Tibial nerve (tissue), 4 donors: ENCODE measurements at regions not wholly inside any gene's neighbourhood (a gene's known extent, or its start where the extent isn't known, plus 50 kb on each side); places are given as distances from the start of the nearest gene placed in this dataset.

Experiments
- DNase-seq, 2 donors: peaks; one replicate each; pipeline ENCODE4 v3.0.0-alpha.2; 2019; ENCODE audit warnings: low spot score in 2 of 2
- H3K27ac ChIP-seq, 4 donors: fragments of 200-600 bp; sonication (generic) in 3 of 4; one replicate each; pipeline ENCODE4 v1.5.1; 2017 to 2019; ENCODE audit warnings: mild to moderate bottlenecking in 1 of 4
- H3K27me3 ChIP-seq, 2 donors: fragments of 200-600 bp; sonication (generic) in 1 of 2; one replicate each; pipeline versions ENCODE4 v1.5.1 to v1.6.0; 2017 to 2019
- H3K36me3 ChIP-seq, 3 donors: fragments of 200-600 bp; sonication (generic); one replicate each; pipeline ENCODE4 v1.5.1; 2018 to 2019
- H3K4me1 ChIP-seq, 4 donors: fragments of 200-600 bp; sonication (generic) in 3 of 4; one replicate each; pipeline ENCODE4 v1.5.1; 2017 to 2019
- H3K4me3 ChIP-seq, 4 donors: fragments of 200-600 bp; sonication (generic) in 3 of 4; one replicate each; pipeline ENCODE4 v1.5.1; 2017 to 2019; ENCODE audit warnings: mild to moderate bottlenecking in 1 of 4, moderate library complexity in 1 of 4
- H3K9me3 ChIP-seq, 4 donors: fragments of 200-600 bp; sonication (generic) in 3 of 4; one replicate each; pipeline ENCODE4 v1.5.1; 2017 to 2019
- EP300 ChIP-seq, 2 donors: sonication (generic); formaldehyde crosslinking; IDR thresholded peaks; one replicate each; pipeline ENCODE4 v1.6.1; 2017; ENCODE audit warnings: antibody characterized with exemption in 2 of 2, mild to moderate bottlenecking in 1 of 2
- POLR2A ChIP-seq, 2 donors: fragments of 450-650 bp; IDR thresholded peaks; one replicate each; pipeline ENCODE4 v1.6.1; 2017; ENCODE audit warnings: antibody characterized with exemption in 2 of 2, mild to moderate bottlenecking in 2 of 2, moderate library complexity in 2 of 2
- WGBS, 2 donors: methylation state at CpG; one replicate each; pipeline ENCODE4 v1.1.5; 2018; 5-methylcytosine and 5-hydroxymethylcytosine counted together
- TF ChIP-seq, protein P1 (sequence below), 5 experiments: fragments of 200-600 bp in 3 of 5; fragments of 450-650 bp in 2 of 5; sonication (generic) in 3 of 5; IDR thresholded peaks; one replicate each; pipeline ENCODE4 v1.5.1; 2016 to 2019; ENCODE audit warnings: antibody characterized with exemption in 5 of 5, mild to moderate bottlenecking in 3 of 5, moderate library complexity in 2 of 5

DNA sequence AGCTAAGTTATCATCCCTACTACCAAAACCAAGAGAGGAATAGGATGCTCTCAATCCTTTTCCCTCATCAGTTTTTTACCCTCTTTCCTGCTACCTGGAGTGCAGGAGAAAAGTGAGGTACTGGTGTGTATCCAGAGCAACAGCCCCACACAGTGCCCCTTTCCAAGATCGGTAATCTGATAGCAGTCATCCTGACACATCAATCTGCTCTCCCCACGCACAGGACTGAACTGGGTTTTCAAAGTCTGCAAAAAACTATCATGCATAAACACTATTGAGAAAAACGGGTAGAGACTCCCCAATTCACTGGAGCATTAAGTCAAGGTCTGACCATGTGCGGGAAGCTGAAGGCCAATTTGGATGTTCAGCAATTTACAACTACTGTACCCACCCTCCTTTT is 284.8 kb downstream of the RBM26 start:
- H3K36me3 ChIP-seq, result no peaks in the 10 kb centered on the region
- 60 to 67% methylated on average over 4 of the region's 4 CpGs for WGBS, 2 donors
- TF ChIP-seq EP300 (IDR thresholded peaks at IDR 0.05) (no peak), POLR2A (IDR thresholded peaks at IDR 0.05) (no peak)
- TF ChIP-seq, protein P1, sequence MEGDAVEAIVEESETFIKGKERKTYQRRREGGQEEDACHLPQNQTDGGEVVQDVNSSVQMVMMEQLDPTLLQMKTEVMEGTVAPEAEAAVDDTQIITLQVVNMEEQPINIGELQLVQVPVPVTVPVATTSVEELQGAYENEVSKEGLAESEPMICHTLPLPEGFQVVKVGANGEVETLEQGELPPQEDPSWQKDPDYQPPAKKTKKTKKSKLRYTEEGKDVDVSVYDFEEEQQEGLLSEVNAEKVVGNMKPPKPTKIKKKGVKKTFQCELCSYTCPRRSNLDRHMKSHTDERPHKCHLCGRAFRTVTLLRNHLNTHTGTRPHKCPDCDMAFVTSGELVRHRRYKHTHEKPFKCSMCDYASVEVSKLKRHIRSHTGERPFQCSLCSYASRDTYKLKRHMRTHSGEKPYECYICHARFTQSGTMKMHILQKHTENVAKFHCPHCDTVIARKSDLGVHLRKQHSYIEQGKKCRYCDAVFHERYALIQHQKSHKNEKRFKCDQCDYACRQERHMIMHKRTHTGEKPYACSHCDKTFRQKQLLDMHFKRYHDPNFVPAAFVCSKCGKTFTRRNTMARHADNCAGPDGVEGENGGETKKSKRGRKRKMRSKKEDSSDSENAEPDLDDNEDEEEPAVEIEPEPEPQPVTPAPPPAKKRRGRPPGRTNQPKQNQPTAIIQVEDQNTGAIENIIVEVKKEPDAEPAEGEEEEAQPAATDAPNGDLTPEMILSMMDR (IDR thresholded peaks at IDR 0.05), result no peak
- no peak overlapping the region for H3K27ac ChIP-seq
- DNase-seq, result no peak
- H3K27me3 ChIP-seq, result no peaks in the 10 kb centered on the region
- no peaks in the 10 kb centered on the region for H3K4me1 ChIP-seq
- H3K4me3 ChIP-seq, result no peak overlapping the region
- H3K9me3 ChIP-seq, result peaks cover 0 to 4% (median 0%) of the 10 kb centered on the region in 4 donors

- DNase-seq, result no peak
- no peak overlapping the region for H3K4me3 ChIP-seq
- 92 to 97% methylated on average over 29 to 34 of the region's 34 CpGs for WGBS, 2 donors
Measured at GRCh38 chr13:79119578-79120107, 286.4 kb downstream of the RBM26 start.

GRCh38 chr13:79112016-79112415 is 294.0 kb downstream of the RBM26 start:
- no peaks in the 10 kb centered on the region for H3K36me3 ChIP-seq
- no peak for TF ChIP-seq EP300 (IDR thresholded peaks at IDR 0.05)
- no peak for TF ChIP-seq POLR2A (IDR thresholded peaks at IDR 0.05)
- TF ChIP-seq, protein P1 (IDR thresholded peaks at IDR 0.05), result no peak
- DNase-seq, result no peak
- no peaks in the 10 kb centered on the region for H3K4me1 ChIP-seq
- H3K4me3 ChIP-seq, result no peak overlapping the region
- no peaks in the 10 kb centered on the region for H3K9me3 ChIP-seq
- H3K27ac ChIP-seq, result no peak overlapping the region
- H3K27me3 ChIP-seq, result no peaks in the 10 kb centered on the region

More at GRCh38 chr13:79119578-79120107, 286.4 kb downstream of the RBM26 start:
- H3K27ac ChIP-seq, result no peak overlapping the region
- peaks cover 0 to 3% (median 0%) of the 10 kb centered on the region in 4 donors for H3K9me3 ChIP-seq
- TF ChIP-seq, protein P1 (IDR thresholded peaks at IDR 0.05), result no peak
- TF ChIP-seq POLR2A (IDR thresholded peaks at IDR 0.05) (no peak), EP300 (IDR thresholded peaks at IDR 0.05) (no peak)
- no peaks in the 10 kb centered on the region for H3K36me3 ChIP-seq
- H3K4me1 ChIP-seq, result no peaks in the 10 kb centered on the region
- H3K27me3 ChIP-seq, result no peaks in the 10 kb centered on the region

DNA sequence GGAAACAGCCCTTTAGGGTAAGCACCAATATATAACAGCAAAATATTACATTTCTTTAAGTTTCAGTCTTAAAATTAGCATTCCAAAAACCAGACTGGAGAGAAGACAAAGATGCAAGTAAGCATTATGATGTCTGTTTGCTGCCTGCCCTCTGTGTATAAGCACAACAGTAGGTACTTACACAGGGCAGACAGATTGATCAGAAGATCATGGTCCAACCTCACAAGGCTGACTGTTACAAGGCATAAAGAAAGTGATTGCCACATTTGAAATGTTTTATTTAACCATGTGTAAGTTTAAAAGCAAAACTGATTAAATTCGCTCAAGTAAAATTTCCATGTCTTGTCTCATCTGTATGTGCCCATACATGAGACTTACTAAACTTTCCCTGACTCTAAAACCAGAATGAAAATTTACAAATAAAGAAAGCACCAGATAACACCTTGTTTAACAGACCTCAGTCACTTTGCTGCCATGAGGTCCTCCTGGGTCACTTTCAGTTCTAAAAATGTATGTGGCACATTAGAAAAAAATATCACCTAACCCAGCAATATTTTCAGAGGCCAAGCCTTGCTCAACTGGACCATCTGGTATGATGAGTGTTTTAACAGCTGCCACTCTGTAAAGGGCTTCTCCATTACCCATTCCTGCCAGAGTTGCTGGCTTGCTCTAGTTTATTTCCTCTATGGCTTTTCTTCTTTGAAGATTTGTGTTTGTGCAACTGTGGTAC is 297.0 kb downstream of the RBM26 start:
- TF ChIP-seq, protein P1 (IDR thresholded peaks at IDR 0.05), result no peak
- TF ChIP-seq POLR2A (IDR thresholded peaks at IDR 0.05) (no peak), EP300 (IDR thresholded peaks at IDR 0.05) (no peak)
- WGBS, 2 donors, result 92 to 100% methylated on average over 1 of the region's 1 CpG
- no peak overlapping the region for H3K4me3 ChIP-seq
- no peak overlapping the region for H3K27ac ChIP-seq
- H3K36me3 ChIP-seq, result no peaks in the 10 kb centered on the region
- H3K4me1 ChIP-seq, result no peaks in the 10 kb centered on the region
- H3K9me3 ChIP-seq, result no peaks in the 10 kb centered on the region
- no peaks in the 10 kb centered on the region for H3K27me3 ChIP-seq
- DNase-seq, result no peak

GRCh38 chr13:79098596-79098995 is 307.5 kb downstream of the RBM26 start:
- Histone ChIP-seq H3K4me1 (no peaks in the 10 kb centered on the region), H3K36me3 (no peaks in the 10 kb centered on the region), H3K27ac (no peak overlapping the region), H3K27me3 (no peaks in the 10 kb centered on the region), H3K9me3 (no peaks in the 10 kb centered on the region), H3K4me3 (no peak overlapping the region)
- 56 to 57% methylated on average over 4 of the region's 4 CpGs for whole genome bisulfite sequencing, 2 donors
- no peak for DNase-seq
- TF ChIP-seq, protein P1 (IDR thresholded peaks at IDR 0.05), result no peak
- TF ChIP-seq EP300 (IDR thresholded peaks at IDR 0.05) (no peak), POLR2A (IDR thresholded peaks at IDR 0.05) (no peak)
